ENCODE measurements at regions not wholly inside any gene's neighbourhood (a gene's known extent, or its start where the extent isn't known, plus 50 kb on each side); places are given as distances from the start of the nearest gene placed in this dataset.

DNA sequence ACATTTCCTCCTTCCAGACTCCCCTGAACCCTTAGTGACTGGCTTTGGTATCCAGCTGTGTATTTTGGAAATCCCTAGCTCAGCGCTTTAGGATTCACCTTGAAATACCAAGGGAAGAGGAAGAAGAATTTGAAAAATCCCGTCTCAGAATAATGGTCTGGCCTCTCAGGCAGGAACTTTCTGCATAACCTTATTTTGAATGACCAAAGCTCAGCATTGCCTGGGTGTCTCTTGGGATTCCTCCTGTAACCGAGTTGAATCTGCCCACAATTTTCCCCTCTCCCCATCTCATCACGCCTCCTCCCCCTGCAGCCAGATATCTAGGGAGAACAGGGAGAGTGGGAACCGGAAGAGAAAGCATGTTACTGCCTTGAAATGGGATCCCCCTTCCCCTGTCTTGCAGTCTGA is 116.2 kb downstream of the SMIM20 start:
- 50% methylated on average over 5 of the region's 5 CpGs for WGBS
- no peak overlapping the region for H3K27ac ChIP-seq (ENCODE audit: low read length)
- no peaks in the 10 kb centered on the region for H3K27me3 ChIP-seq (ENCODE audit: control insufficient read depth, insufficient read depth)
- no peak overlapping the region for H3K4me3 ChIP-seq (ENCODE audit: low read length)
- DNase-seq (no peak), ATAC-seq (no peak)
- H3K4me1 ChIP-seq (ENCODE audit: control insufficient read depth, insufficient read depth, low read length), result no peaks in the 10 kb centered on the region
- intact Hi-C loops (cut with DNase I), result no loop called here
- H3K9me3 ChIP-seq (ENCODE audit: control insufficient read depth, low read length), result no peaks in the 10 kb centered on the region

DNA sequence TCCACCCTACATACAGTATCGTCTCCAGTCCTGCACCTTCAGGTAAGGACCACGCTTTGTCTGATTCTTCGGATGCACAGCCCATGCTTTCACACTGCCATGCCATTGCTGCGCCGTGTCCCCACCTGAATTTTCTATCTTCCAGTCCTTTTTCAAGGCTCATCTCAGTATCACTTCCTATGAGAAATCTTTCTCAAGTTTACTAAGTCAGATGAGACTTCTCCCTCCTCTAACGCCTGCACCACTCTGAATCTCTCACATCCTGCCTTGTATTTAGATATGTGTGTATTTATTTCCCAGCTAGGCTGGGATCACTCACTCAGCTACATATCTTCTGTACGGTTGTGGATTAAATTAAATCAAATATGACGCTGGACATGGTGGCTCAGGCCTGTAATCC is 116.8 kb downstream of the SMIM20 start:
- WGBS, result 86% methylated on average over 8 of the region's 8 CpGs
- ATAC-seq, result no peak
- Histone ChIP-seq H3K9me3 (ENCODE audit: control insufficient read depth, low read length) (no peaks in the 10 kb centered on the region), H3K4me1 (ENCODE audit: control insufficient read depth, insufficient read depth, low read length) (no peaks in the 10 kb centered on the region), H3K27ac (ENCODE audit: low read length) (no peak overlapping the region), H3K27me3 (ENCODE audit: control insufficient read depth, insufficient read depth) (no peaks in the 10 kb centered on the region), H3K4me3 (ENCODE audit: low read length) (no peak overlapping the region)
- intact Hi-C loops (cut with DNase I), result no loop called here
- DNase-seq, result no peak

DNA sequence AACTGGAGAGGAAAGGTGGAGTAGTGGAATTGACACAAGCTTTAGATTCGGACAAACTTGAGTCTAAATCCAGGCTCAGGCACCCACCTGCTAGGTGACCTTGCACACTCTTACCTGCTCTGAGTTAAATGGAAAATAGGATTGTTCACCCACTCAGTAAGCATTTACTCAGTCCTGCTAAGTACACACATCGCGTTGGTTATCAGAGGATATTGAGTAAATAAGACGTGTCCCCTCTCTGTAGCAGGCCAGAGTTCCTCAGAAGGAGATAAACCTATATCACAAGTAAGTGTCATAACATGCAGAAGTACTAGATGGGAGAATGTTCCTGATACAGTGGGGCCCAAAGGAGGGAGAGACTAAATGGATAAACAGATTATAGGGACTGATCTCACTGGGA is 117.7 kb downstream of the SMIM20 start:
- 84% methylated on average over 4 of the region's 4 CpGs for WGBS
- H3K4me3 ChIP-seq (ENCODE audit: low read length), result no peak overlapping the region
- no peak overlapping the region for H3K27ac ChIP-seq (ENCODE audit: low read length)
- H3K27me3 ChIP-seq (ENCODE audit: control insufficient read depth, insufficient read depth), result no peaks in the 10 kb centered on the region
- no peaks in the 10 kb centered on the region for H3K9me3 ChIP-seq (ENCODE audit: control insufficient read depth, low read length)
- DNase-seq (no peak), ATAC-seq (no peak)
- H3K4me1 ChIP-seq (ENCODE audit: control insufficient read depth, insufficient read depth, low read length), result peaks cover 2% of the 10 kb centered on the region
- intact Hi-C loops (cut with DNase I), result no loop called here

DNA sequence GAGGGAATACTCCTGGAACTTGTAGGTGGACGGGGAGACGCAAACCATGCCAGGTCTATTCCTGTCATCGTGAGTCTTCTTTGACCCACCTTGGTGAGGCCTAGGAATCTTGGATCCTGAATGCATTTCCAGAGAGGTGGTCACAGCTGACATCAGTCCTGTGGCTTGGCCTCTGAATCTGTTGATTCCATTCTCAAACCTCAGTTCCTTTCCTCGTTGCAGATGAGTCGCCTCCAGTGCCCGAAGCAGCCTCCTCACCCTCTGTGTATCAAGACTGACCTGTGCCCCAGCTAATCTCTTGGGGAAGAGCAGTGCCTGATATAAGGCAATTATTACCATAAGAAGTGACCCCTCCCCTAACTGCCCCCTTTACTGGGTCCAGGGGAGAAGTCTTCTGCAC is 118.1 kb downstream of the SMIM20 start:
- no peak overlapping the region for H3K4me3 ChIP-seq (ENCODE audit: low read length)
- H3K27me3 ChIP-seq (ENCODE audit: control insufficient read depth, insufficient read depth), result no peaks in the 10 kb centered on the region
- DNase-seq (no peak), ATAC-seq (no peak)
- H3K9me3 ChIP-seq (ENCODE audit: control insufficient read depth, low read length), result no peaks in the 10 kb centered on the region
- no peak overlapping the region for H3K27ac ChIP-seq (ENCODE audit: low read length)
- 77% methylated on average over 6 of the region's 6 CpGs for WGBS
- intact Hi-C loops (cut with DNase I), result no loop called here
- peaks cover 2% of the 10 kb centered on the region for H3K4me1 ChIP-seq (ENCODE audit: control insufficient read depth, insufficient read depth, low read length)

DNA sequence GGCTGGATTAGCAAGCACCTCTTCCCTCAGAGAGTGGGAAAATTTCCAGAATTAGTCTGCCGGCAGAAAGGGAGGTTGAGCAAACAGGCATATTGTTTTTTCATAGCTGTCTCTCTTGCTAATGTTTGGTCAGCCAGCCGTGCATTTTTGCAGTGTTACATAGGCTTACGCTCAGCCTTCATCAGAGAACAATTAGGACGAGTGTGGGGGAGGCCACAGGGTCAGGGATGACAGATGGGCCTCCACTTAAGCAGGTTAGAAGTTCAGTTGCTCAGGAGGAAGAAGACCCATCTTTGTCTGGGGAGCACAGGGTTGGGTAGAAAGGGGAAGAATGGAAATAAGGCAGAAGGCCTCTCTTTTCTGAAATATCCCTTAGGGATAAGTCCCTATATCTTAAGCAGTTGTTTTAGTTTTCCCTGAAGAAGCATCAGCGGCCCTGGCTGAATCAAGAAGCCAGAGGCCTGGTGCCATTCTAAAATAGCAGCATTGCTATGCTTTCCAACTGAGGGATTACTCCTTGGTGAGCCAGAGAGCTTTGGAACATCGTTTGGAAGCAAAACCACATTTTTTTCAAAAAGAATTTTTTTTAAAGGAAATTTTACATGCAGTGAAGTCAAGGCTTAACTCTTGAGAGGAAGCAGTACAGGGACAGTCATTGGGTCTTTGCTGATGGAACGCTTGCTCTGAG is 118.8 kb downstream of the SMIM20 start:
- Histone ChIP-seq H3K27ac (ENCODE audit: low read length) (no peak overlapping the region), H3K9me3 (ENCODE audit: control insufficient read depth, low read length) (no peaks in the 10 kb centered on the region), H3K4me1 (ENCODE audit: control insufficient read depth, insufficient read depth, low read length) (peaks cover 2% of the 10 kb centered on the region), H3K4me3 (ENCODE audit: low read length) (no peak overlapping the region), H3K27me3 (ENCODE audit: control insufficient read depth, insufficient read depth) (no peaks in the 10 kb centered on the region)
- ATAC-seq, result peak; percentile 32 to 38
- intact Hi-C loops (cut with DNase I), result no loop called here
- WGBS, result 53% methylated on average over 7 of the region's 7 CpGs
- DNase-seq, result peak in 1 of 3 donors; percentile 27

DNA sequence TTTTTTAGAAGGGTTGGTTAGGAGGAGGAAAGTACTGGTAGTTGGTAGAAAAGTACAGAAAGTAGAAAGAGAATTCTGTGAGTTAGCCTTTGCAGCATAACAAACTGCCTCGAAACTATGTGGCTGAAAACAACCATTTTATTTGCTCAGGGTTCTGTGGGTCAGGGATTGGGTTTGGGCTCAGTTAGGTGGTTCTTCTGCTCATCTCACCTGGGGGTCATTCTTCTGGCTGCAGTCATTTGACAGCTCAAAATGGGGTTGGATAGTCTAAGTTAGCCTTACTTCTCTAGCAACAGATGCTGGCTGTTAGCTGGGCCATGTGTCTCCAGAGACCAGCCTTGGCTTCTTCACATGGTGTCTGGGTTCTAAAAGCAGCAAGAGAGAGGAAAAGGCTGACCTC is 119.4 kb downstream of the SMIM20 start:
- H3K4me1 ChIP-seq (ENCODE audit: control insufficient read depth, insufficient read depth, low read length), result peaks cover 2% of the 10 kb centered on the region
- WGBS, result 94% methylated on average over 1 of the region's 1 CpG
- intact Hi-C loops (cut with DNase I), result no loop called here
- DNase-seq (no peak), ATAC-seq (no peak)
- no peak overlapping the region for H3K27ac ChIP-seq (ENCODE audit: low read length)
- no peaks in the 10 kb centered on the region for H3K9me3 ChIP-seq (ENCODE audit: control insufficient read depth, low read length)
- no peaks in the 10 kb centered on the region for H3K27me3 ChIP-seq (ENCODE audit: control insufficient read depth, insufficient read depth)
- H3K4me3 ChIP-seq (ENCODE audit: low read length), result no peak overlapping the region

DNA sequence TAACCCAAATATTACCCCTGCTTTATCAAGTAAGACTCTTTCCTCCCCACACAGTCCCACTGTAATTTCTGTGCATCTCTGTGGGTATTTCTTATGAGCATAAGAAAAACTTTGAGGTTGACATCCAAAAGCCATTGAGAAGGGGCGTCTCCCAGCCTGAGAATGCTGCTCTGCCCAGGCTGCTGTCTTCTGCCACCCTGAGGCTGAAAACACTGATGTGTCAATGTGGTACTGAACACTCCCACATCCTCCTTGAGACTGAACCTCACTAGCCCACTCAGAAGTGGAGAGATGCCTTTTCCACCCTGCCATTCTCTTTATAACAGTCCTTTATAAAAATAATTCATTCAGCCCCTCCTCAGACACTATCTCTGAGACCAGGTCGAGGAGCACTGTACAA is 120.8 kb downstream of the SMIM20 start:
- no peak for ATAC-seq
- intact Hi-C loops (cut with DNase I), result no loop called here
- H3K27me3 ChIP-seq (ENCODE audit: control insufficient read depth, insufficient read depth), result no peaks in the 10 kb centered on the region
- H3K9me3 ChIP-seq (ENCODE audit: control insufficient read depth, low read length), result no peaks in the 10 kb centered on the region
- H3K4me3 ChIP-seq (ENCODE audit: low read length), result no peak overlapping the region
- H3K27ac ChIP-seq (ENCODE audit: low read length), result no peak overlapping the region
- 76% methylated on average over 2 of the region's 2 CpGs for WGBS
- DNase-seq, result no peak
- H3K4me1 ChIP-seq (ENCODE audit: control insufficient read depth, insufficient read depth, low read length), result peaks cover 2% of the 10 kb centered on the region

DNA sequence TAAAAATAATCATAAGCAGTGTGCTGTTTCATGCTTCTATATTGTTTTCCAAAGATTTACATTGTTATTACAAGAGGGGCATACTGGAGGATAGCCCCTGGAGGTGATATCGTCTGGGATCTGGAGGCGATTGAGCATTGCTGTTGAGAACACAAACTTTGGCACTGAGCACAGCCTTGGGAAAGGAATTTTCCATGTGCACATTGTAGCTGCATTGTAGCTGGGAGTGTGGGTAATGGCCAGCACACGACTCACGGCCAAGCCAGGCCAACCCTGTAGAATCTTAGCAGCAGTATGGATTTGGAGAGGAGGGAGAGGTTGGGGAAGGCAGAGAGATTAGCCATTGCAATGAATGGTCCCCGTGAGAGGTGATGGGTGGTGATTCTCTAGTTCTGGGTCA is 121.9 kb downstream of the SMIM20 start:
- H3K27ac ChIP-seq (ENCODE audit: low read length), result no peak overlapping the region
- WGBS, result 52% methylated on average over 5 of the region's 5 CpGs
- intact Hi-C loops (cut with DNase I), result no loop called here
- no peaks in the 10 kb centered on the region for H3K27me3 ChIP-seq (ENCODE audit: control insufficient read depth, insufficient read depth)
- H3K4me3 ChIP-seq (ENCODE audit: low read length), result no peak overlapping the region
- DNase-seq, result no peak
- H3K9me3 ChIP-seq (ENCODE audit: control insufficient read depth, low read length), result no peaks in the 10 kb centered on the region
- ATAC-seq, result no peak
- H3K4me1 ChIP-seq (ENCODE audit: control insufficient read depth, insufficient read depth, low read length), result peaks cover 2% of the 10 kb centered on the region

DNA sequence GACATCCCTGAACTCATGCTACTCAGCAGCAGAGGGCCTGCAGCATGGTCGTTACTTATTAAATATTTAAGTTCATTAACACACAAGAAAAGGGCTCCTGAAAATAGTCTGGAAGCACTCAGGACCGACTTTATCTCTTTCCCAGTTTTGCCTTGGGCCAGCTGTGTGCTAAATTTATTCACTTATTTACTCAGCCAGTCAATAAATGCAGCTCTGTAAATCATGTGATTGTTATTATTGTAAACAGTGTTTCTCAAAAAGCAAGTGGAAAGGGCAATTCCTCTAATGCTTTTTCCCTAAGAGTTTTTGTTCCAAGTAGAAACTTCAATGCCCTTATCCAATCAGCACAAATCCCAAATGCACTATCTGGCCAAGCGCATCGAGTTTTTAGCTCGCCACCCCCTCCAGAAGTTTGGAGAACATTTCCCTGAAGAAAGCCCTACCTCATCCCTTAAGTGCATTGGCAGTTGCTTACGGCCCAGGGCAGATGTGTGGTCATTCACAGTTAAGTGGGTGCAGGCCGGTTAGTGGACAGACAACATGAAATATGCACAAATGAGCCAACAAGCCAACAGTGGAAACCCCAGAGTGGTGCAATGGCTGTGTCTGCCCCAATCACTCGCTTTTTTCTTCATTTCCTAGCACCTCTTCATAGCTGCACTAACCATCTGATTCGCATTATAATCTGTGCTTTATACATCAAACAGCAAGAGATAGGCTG is 125.8 kb downstream of the SMIM20 start:
- 51% methylated on average over 9 of the region's 9 CpGs for WGBS
- Histone ChIP-seq H3K27me3 (ENCODE audit: control insufficient read depth, insufficient read depth) (no peaks in the 10 kb centered on the region), H3K4me1 (ENCODE audit: control insufficient read depth, insufficient read depth, low read length) (peaks cover 2% of the 10 kb centered on the region), H3K9me3 (ENCODE audit: control insufficient read depth, low read length) (no peaks in the 10 kb centered on the region), H3K27ac (ENCODE audit: low read length) (no peak overlapping the region), H3K4me3 (ENCODE audit: low read length) (no peak overlapping the region)
- DNase-seq (no peak), ATAC-seq (peak in 1 of 2 donors; percentile 55)
- intact Hi-C loops (cut with DNase I), result no loop called here

DNA sequence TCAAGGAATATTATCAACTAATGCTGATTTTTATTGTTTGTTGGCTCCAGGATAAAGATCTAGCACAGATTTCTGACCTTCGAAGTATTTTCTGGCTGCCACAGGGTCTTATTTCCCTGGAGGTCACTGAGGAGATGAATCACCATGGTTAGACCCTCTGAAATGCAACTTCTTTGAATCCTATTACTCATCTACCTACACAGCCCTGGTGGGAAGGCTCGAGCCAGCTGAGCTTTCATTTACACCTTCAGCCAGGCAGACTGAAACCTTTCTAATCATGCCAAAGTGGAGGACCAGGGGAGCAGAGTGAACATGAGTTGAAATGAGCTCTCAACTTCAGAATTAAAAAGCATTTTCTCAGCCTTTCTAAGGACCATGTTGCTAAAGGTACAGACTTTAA is 130.5 kb downstream of the SMIM20 start:
- H3K4me3 ChIP-seq (ENCODE audit: low read length), result no peak overlapping the region
- intact Hi-C loops (cut with DNase I), result no loop called here
- no peak for DNase-seq
- no peaks in the 10 kb centered on the region for H3K27me3 ChIP-seq (ENCODE audit: control insufficient read depth, insufficient read depth)
- no peak overlapping the region for H3K27ac ChIP-seq (ENCODE audit: low read length)
- no peaks in the 10 kb centered on the region for H3K9me3 ChIP-seq (ENCODE audit: control insufficient read depth, low read length)
- H3K4me1 ChIP-seq (ENCODE audit: control insufficient read depth, insufficient read depth, low read length), result no peaks in the 10 kb centered on the region
- 56% methylated on average over 2 of the region's 2 CpGs for WGBS
- no peak for ATAC-seq

DNA sequence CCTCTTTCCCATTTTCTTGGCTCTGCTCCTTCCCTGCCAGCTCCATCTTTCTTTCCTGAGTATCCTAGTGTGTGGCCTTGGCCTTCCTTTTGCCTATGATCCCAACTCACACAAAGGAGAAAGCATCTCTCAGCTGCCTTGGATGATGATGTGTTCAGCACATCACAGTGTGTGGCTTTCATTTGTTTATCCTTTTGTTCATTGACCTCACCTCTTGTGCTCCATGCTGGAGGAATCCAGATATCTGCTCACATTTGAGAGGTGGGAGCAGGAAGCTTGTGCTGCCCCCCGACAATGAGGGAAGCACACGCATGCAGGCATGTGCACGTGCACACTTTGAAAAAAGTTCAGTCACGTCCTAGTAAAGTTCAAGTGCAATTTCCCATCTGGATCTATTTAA is 131.0 kb downstream of the SMIM20 start:
- 97% methylated on average over 4 of the region's 4 CpGs for WGBS
- H3K4me3 ChIP-seq (ENCODE audit: low read length), result no peak overlapping the region
- H3K27me3 ChIP-seq (ENCODE audit: control insufficient read depth, insufficient read depth), result no peaks in the 10 kb centered on the region
- H3K4me1 ChIP-seq (ENCODE audit: control insufficient read depth, insufficient read depth, low read length), result no peaks in the 10 kb centered on the region
- H3K27ac ChIP-seq (ENCODE audit: low read length), result no peak overlapping the region
- DNase-seq (no peak), ATAC-seq (no peak)
- intact Hi-C loops (cut with DNase I), result no loop called here
- no peaks in the 10 kb centered on the region for H3K9me3 ChIP-seq (ENCODE audit: control insufficient read depth, low read length)
